ENCODE measurements at regions not wholly inside any gene's neighbourhood (a gene's known extent, or its start where the extent isn't known, plus 50 kb on each side); places are given as distances from the start of the nearest gene placed in this dataset.

DNA sequence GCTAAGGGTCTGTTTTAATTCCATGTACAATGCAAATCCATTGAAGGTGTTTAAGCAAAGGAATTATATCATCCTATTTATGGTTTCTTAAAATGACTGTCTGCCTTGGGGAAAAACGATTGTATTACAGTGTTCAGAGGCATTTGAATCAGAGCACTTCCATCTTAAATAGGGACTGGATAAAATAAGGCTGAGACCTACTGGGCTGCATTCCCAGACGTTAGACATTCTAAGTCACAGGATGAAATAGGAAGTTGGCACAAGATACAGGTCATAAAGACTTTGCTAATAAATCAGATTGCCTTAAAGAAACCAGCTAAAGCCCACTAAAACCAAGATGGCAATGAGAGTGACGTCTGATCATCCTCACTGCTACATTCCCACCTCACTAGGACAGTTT lies 1167.2 kb upstream of the PABPC4L start:
- TF ChIP-seq POLR2AphosphoS5 (IDR thresholded peaks at IDR 0.05; ENCODE audit: insufficient read depth, low read depth, low read length) = no peak
- TF ChIP-seq, protein P1, sequence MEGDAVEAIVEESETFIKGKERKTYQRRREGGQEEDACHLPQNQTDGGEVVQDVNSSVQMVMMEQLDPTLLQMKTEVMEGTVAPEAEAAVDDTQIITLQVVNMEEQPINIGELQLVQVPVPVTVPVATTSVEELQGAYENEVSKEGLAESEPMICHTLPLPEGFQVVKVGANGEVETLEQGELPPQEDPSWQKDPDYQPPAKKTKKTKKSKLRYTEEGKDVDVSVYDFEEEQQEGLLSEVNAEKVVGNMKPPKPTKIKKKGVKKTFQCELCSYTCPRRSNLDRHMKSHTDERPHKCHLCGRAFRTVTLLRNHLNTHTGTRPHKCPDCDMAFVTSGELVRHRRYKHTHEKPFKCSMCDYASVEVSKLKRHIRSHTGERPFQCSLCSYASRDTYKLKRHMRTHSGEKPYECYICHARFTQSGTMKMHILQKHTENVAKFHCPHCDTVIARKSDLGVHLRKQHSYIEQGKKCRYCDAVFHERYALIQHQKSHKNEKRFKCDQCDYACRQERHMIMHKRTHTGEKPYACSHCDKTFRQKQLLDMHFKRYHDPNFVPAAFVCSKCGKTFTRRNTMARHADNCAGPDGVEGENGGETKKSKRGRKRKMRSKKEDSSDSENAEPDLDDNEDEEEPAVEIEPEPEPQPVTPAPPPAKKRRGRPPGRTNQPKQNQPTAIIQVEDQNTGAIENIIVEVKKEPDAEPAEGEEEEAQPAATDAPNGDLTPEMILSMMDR (IDR thresholded peaks at IDR 0.05; ENCODE audit: extremely low read depth in 1 of 2, insufficient read depth in 1 of 2, low read depth in 1 of 2, low read length in 2 of 2) = no peak
- TF ChIP-seq POLR2A (IDR thresholded peaks at IDR 0.05; ENCODE audit: low read depth, low read length) = no peak
- TF ChIP-seq MAX (IDR thresholded peaks at IDR 0.05; ENCODE audit: insufficient read depth, insufficient read length) = no peak
- TF ChIP-seq MYC (IDR thresholded peaks at IDR 0.05; ENCODE audit: low read depth, low read length) = no peak
- TF ChIP-seq EZH2 (IDR thresholded peaks at IDR 0.05; ENCODE audit: borderline replicate concordance, low read depth, low read length, severe bottlenecking) = no peak
- no peak for TF ChIP-seq JUN (IDR thresholded peaks at IDR 0.05; ENCODE audit: borderline replicate concordance, insufficient read depth, insufficient read length, low read depth)
